Activated B cell treated with CpG ODN at 0.5 μM for 24 hours (primary cell): ENCODE measurements at regions not wholly inside any gene's neighbourhood (a gene's known extent, or its start where the extent isn't known, plus 50 kb on each side); places are given as distances from the start of the nearest gene placed in this dataset.

Experiments
- ATAC-seq: fragments of 200-7000 bp; cut with Tn5 transposase; one replicate; pipeline ENCODE4 v1.10.0; 2021; ENCODE audit warnings: low read depth, mild to moderate bottlenecking, moderate library complexity
- CTCF ChIA-PET: fragments of 350-600 bp; sonication (Branson Sonifier 250); formaldehyde crosslinking; loops from one replicate; lab custom pipeline; 2021; ENCODE audit warnings: antibody characterized with exemption; lab: Charles Lee
- POLR2A ChIA-PET: fragments of 350-600 bp; sonication (Branson Sonifier 250); formaldehyde crosslinking; loops from one replicate; lab custom pipeline; 2021; ENCODE audit warnings: antibody characterized with exemption; lab: Charles Lee
- DNase-seq: peaks from one replicate; pipeline ENCODE4 v3.0.0; 2022
- H3K27ac Mint-ChIP-seq: one replicate; pipeline ENCODE4 v1.8.0; 2020; ENCODE audit warnings: mixed read lengths
- H3K27me3 Mint-ChIP-seq: one replicate; pipeline ENCODE4 v1.8.0; 2021; ENCODE audit warnings: mixed read lengths
- H3K36me3 Mint-ChIP-seq: one replicate; pipeline ENCODE4 v1.8.0; 2021; ENCODE audit warnings: low read depth, mixed read lengths
- H3K4me1 Mint-ChIP-seq: one replicate; pipeline ENCODE4 v1.8.0; 2021; ENCODE audit warnings: mixed read lengths
- H3K4me3 Mint-ChIP-seq: one replicate; pipeline ENCODE4 v1.8.0; 2020; ENCODE audit warnings: mild to moderate bottlenecking, mixed read lengths
- H3K9me3 Mint-ChIP-seq: one replicate; pipeline ENCODE4 v1.8.0; 2020; ENCODE audit warnings: mixed read lengths
- intact Hi-C: fragments of 100-400 bp; cut with micrococcal nuclease; formaldehyde crosslinking; loops from one replicate; pipeline ENCODE4 v1.15.1; 2024
- TF ChIP-seq, protein P1 (sequence below): fragments of 200-600 bp; IDR thresholded peaks from one replicate; pipeline ENCODE4 v1.8.0; 2022; ENCODE audit warnings: antibody characterized with exemption, mild to moderate bottlenecking

DNA sequence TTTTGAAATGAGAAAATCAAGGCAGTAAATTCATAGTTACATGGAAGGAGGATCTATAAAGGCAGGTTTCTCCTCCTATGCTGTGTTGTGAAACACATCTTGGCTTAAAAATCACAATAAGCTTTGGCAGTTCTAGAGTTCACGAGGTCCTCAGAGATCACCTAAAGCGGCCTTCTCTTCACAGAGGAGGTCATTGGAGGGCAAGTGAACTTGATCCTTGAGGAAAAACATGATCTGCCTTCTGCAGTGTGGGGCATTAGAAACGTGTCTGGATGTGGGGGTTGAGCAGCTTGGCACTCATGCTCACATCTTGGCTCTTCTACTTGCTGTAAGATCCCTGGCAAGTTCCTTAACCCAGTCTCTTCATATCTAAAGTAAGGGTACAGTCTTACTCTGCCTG, 96.1 kb upstream of the BMPER start:
- POLR2A ChIA-PET = no interaction called here
- no peaks in the 10 kb centered on the region for H3K27me3 Mint-ChIP-seq
- H3K4me1 Mint-ChIP-seq = no peaks in the 10 kb centered on the region
- no peak overlapping the region for H3K27ac Mint-ChIP-seq
- no peak overlapping the region for H3K4me3 Mint-ChIP-seq
- ATAC-seq (no peak), DNase-seq (no peak)
- intact Hi-C loops = no loop called here
- peaks cover 2% of the 10 kb centered on the region for H3K9me3 Mint-ChIP-seq
- no peaks in the 10 kb centered on the region for H3K36me3 Mint-ChIP-seq
- CTCF ChIA-PET = no interaction called here
- TF ChIP-seq, protein P1, sequence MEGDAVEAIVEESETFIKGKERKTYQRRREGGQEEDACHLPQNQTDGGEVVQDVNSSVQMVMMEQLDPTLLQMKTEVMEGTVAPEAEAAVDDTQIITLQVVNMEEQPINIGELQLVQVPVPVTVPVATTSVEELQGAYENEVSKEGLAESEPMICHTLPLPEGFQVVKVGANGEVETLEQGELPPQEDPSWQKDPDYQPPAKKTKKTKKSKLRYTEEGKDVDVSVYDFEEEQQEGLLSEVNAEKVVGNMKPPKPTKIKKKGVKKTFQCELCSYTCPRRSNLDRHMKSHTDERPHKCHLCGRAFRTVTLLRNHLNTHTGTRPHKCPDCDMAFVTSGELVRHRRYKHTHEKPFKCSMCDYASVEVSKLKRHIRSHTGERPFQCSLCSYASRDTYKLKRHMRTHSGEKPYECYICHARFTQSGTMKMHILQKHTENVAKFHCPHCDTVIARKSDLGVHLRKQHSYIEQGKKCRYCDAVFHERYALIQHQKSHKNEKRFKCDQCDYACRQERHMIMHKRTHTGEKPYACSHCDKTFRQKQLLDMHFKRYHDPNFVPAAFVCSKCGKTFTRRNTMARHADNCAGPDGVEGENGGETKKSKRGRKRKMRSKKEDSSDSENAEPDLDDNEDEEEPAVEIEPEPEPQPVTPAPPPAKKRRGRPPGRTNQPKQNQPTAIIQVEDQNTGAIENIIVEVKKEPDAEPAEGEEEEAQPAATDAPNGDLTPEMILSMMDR = no peak

DNA sequence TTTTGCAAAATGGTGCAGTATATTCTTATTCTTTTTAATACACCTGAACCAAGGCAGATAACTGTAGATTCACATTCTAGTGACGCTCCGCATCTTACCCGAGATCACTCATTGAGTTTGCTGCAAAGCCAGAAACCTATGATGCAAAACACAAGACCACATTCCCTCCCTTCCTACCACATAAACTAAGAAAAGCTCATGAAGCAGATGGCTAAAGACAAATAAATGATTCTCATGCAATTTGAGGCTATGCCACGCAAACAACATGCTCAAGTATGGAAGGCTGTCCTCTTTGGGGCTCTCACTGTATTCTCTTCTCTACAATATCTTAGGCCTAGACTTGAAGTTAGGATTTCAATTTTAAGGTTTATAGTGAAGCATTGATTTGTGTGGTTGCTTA, 95.0 kb upstream of the BMPER start:
- POLR2A ChIA-PET = no interaction called here
- TF ChIP-seq, protein P1 = no peak
- CTCF ChIA-PET = interaction anchor here (1.2 kb wide), 1 partner anchor 29 kb away, joined by 3 read pairs; no protein-coding TSS in a partner anchor
- DNase-seq (no peak), ATAC-seq (no peak)
- H3K4me3 Mint-ChIP-seq = no peak overlapping the region
- H3K4me1 Mint-ChIP-seq = no peaks in the 10 kb centered on the region
- H3K27ac Mint-ChIP-seq = no peak overlapping the region
- no peaks in the 10 kb centered on the region for H3K36me3 Mint-ChIP-seq
- H3K27me3 Mint-ChIP-seq = no peaks in the 10 kb centered on the region
- intact Hi-C loops = no loop called here
- peaks cover 2% of the 10 kb centered on the region for H3K9me3 Mint-ChIP-seq

DNA sequence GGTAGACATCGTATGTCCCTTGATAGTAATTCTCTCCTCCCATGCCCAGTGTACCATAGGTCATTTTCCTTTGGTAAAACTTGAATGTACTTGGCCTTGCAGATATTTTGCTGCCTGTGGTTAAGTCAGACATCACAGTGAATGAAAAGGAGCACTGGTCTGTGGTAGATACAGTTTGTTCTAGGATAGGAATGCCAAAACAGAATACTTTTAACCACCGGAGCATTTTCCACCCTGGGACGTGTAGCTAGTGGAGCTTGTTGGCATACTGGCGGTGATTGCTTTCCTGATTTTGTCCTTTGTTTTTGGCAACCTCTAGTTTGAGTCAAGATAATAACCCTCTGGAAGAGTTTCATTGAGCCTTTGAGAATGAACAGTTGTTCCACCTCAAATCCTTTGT, 92.0 kb upstream of the BMPER start:
- peaks cover 2% of the 10 kb centered on the region for H3K9me3 Mint-ChIP-seq
- no peaks in the 10 kb centered on the region for H3K36me3 Mint-ChIP-seq
- ChIA-PET POLR2A (no interaction called here), CTCF (no interaction called here)
- ATAC-seq (no peak), DNase-seq (no peak)
- TF ChIP-seq, protein P1 = no peak
- H3K27me3 Mint-ChIP-seq = peaks cover 3% of the 10 kb centered on the region
- no peak overlapping the region for H3K27ac Mint-ChIP-seq
- intact Hi-C loops = no loop called here
- H3K4me3 Mint-ChIP-seq = no peak overlapping the region
- no peaks in the 10 kb centered on the region for H3K4me1 Mint-ChIP-seq

DNA sequence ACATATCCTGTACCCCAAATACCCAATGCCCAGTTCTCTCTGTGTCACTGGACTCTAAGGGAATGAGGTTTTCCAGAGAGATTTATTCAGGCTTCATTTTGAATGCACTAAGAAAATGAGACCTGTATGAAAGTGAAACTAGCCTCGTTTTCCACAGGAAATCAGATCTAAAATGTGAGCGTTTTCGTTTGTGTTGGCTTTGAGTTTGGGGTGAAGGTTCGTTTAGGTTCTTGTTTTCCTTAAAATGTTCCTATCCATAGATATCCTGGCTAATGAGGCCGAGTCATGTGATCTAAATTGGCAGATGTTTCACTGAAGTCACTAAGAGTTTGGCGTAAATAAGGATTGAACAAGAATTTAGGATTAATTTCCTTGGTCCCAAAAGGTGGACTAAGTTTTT, 90.9 kb upstream of the BMPER start:
- H3K4me1 Mint-ChIP-seq = no peaks in the 10 kb centered on the region
- ChIA-PET POLR2A (no interaction called here), CTCF (no interaction called here)
- no peak for DNase-seq
- intact Hi-C loops = no loop called here
- H3K27me3 Mint-ChIP-seq = peaks cover 3% of the 10 kb centered on the region
- no peak overlapping the region for H3K4me3 Mint-ChIP-seq
- H3K9me3 Mint-ChIP-seq = peaks cover 2% of the 10 kb centered on the region
- H3K27ac Mint-ChIP-seq = no peak overlapping the region
- no peaks in the 10 kb centered on the region for H3K36me3 Mint-ChIP-seq
- TF ChIP-seq, protein P1 = no peak
- ATAC-seq = no peak

DNA sequence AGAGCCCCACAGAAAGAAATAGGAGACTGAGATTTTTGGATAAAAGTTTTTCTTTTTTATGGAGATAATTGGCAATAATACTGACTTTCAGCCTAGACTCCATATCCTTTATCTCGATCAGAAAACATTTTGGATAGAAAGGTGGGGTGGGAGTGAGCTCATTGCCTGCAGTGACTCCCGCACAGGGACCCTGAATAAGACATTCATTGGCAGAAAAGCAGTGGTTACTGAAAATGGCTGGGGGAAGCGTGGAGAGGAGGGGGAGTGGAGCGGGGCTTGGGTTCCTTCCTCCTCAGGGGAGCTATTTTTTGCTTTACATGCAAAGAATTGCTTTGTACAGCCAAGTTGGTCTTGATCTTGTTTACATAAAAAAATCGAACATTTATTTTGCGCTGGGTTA, 90.4 kb upstream of the BMPER start:
- ATAC-seq = no peak
- POLR2A ChIA-PET = no interaction called here
- Mint-ChIP-seq H3K27me3 (peaks cover 3% of the 10 kb centered on the region), H3K4me3 (no peak overlapping the region), H3K9me3 (peaks cover 5% of the 10 kb centered on the region), H3K27ac (no peak overlapping the region), H3K36me3 (no peaks in the 10 kb centered on the region), H3K4me1 (no peaks in the 10 kb centered on the region)
- intact Hi-C loops = no loop called here
- no peak for DNase-seq
- CTCF ChIA-PET = no interaction called here
- TF ChIP-seq, protein P1 = no peak
